ENCODE measurements at regions not wholly inside any gene's neighbourhood (a gene's known extent, or its start where the extent isn't known, plus 50 kb on each side); places are given as distances from the start of the nearest gene placed in this dataset.

DNA sequence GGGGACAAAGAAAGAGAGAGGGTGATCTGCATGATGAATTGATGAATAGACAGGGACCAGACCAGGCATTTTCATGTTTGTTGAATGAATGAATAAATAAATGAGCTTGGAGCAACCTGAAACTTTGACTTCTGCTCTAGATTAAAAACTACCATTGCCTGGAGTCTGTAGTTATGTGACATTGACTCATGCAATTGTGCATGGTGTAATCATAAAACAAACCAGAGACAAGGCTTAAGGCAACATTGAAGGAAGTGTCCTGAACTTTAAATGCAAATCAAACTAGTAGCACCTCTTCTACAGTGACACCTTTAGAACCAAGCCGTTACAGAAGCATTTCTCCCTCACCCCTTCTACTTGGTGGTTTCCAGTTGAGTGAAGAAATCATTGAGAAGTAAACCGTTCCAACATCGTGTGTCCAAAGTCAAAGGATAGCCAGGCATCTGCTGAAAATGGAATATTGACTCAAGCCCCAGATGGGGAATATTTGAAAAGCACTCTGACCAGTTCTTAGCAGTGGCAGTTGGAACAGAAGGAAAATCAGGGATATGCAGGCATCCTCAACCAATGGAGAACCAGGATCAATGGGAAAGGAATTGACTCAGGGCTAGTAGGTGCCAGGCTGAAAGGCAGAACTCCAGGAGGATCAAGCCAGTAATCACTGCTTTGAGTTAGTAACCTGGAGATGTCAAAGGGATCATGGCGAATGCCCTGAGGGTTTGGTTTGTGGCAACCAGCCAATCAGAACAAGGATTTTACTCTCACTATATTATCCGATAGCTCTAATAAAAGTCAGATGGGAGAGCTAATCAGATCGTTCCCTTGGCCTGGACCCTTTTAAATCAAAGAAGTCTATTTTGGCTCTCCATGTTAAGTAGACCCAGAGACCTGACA lies 171.2 kb upstream of the TSHZ2 start:
- TF ChIP-seq, protein P1, sequence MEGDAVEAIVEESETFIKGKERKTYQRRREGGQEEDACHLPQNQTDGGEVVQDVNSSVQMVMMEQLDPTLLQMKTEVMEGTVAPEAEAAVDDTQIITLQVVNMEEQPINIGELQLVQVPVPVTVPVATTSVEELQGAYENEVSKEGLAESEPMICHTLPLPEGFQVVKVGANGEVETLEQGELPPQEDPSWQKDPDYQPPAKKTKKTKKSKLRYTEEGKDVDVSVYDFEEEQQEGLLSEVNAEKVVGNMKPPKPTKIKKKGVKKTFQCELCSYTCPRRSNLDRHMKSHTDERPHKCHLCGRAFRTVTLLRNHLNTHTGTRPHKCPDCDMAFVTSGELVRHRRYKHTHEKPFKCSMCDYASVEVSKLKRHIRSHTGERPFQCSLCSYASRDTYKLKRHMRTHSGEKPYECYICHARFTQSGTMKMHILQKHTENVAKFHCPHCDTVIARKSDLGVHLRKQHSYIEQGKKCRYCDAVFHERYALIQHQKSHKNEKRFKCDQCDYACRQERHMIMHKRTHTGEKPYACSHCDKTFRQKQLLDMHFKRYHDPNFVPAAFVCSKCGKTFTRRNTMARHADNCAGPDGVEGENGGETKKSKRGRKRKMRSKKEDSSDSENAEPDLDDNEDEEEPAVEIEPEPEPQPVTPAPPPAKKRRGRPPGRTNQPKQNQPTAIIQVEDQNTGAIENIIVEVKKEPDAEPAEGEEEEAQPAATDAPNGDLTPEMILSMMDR (conservative IDR thresholded peaks at IDR 0.05; ENCODE audit: low read length) = no peak
- no peak for TF ChIP-seq EZH2phosphoT487 (IDR thresholded peaks at IDR 0.05; ENCODE audit: borderline replicate concordance)
